Type B pancreatic cell (in vitro differentiated cells): ENCODE measurements at regions not wholly inside any gene's neighbourhood (a gene's known extent, or its start where the extent isn't known, plus 50 kb on each side); places are given as distances from the start of the nearest gene placed in this dataset.

Experiments
- DNase-seq: peaks from one replicate; pipeline ENCODE4 v3.0.0; 2021; ENCODE audit warnings: mixed read lengths; ENCODE audit not compliant: unreplicated experiment; ENCODE audit errors: extremely low spot score
- H3K27ac Mint-ChIP-seq: 2 replicates; pipeline ENCODE4 v1.8.0; 2021; ENCODE audit warnings: mild to moderate bottlenecking, mixed read lengths
- H3K27me3 Mint-ChIP-seq: 2 replicates; pipeline ENCODE4 v1.8.0; 2021; ENCODE audit warnings: mixed read lengths
- H3K36me3 Mint-ChIP-seq: 2 replicates; pipeline ENCODE4 v1.8.0; 2021; ENCODE audit warnings: mixed read lengths
- H3K4me1 Mint-ChIP-seq: one replicate; pipeline ENCODE4 v1.8.0; 2021; ENCODE audit warnings: mixed read lengths; ENCODE audit not compliant: unreplicated experiment
- H3K4me3 Mint-ChIP-seq: 2 replicates; pipeline ENCODE4 v1.8.0; 2021; ENCODE audit warnings: mild to moderate bottlenecking, mixed read lengths
- H3K9me3 Mint-ChIP-seq: 2 replicates; pipeline ENCODE4 v1.8.0; 2021; ENCODE audit warnings: mixed read lengths
- TF ChIP-seq, protein P1 (sequence below): fragments of 200-600 bp; sonication (generic); conservative IDR thresholded peaks from 2 replicates; pipeline ENCODE4 v1.5.0; 2021; ENCODE audit warnings: antibody characterized with exemption, mild to moderate bottlenecking

DNA sequence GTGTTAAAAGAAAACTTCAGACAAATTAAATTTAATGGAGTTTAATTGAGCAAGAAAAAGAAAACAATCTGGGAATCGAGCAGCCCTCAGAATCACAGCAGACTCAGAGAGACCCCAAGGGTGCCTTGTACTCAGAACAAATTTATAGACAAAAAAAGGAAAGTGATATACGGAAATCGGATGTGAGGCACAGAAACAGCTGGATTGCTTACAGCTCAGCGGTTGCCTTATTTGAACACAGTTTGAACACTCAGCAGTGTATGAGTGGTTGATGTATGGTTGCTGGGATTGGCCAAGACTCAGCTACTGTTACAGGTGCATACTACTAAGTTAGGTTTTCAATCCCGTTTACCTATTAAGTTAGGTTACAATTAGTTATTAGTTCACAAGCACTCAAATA is 103.8 kb upstream of the LYZL1 start:
- H3K4me1 Mint-ChIP-seq: no peaks in the 10 kb centered on the region
- H3K27ac Mint-ChIP-seq: no peak overlapping the region

DNA sequence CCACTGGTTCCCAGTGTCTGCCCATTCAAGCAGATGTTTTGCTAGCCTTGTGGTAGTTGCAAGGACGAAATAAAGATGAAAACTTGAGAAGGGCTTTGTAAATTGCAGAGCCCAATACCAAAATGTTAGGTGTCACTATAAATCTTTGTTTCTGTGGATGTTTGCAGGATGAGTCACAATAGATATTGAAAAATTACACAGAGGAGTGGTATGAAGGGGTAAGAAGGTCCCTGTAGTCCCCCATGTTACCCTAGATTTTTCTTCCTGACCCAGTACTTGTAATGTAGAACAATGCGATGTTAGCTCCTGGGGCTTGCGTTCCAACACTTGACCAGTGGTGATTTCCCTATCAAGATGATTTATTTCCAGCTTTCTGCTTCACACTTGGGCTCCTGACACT is 102.6 kb upstream of the LYZL1 start:
- Mint-ChIP-seq H3K27me3 (peaks cover 3% of the 10 kb centered on the region), H3K4me1 (no peaks in the 10 kb centered on the region), H3K4me3 (no peak overlapping the region), H3K9me3 (peaks cover 4% of the 10 kb centered on the region), H3K36me3 (no peaks in the 10 kb centered on the region), H3K27ac (no peak overlapping the region)
- TF ChIP-seq, protein P1, sequence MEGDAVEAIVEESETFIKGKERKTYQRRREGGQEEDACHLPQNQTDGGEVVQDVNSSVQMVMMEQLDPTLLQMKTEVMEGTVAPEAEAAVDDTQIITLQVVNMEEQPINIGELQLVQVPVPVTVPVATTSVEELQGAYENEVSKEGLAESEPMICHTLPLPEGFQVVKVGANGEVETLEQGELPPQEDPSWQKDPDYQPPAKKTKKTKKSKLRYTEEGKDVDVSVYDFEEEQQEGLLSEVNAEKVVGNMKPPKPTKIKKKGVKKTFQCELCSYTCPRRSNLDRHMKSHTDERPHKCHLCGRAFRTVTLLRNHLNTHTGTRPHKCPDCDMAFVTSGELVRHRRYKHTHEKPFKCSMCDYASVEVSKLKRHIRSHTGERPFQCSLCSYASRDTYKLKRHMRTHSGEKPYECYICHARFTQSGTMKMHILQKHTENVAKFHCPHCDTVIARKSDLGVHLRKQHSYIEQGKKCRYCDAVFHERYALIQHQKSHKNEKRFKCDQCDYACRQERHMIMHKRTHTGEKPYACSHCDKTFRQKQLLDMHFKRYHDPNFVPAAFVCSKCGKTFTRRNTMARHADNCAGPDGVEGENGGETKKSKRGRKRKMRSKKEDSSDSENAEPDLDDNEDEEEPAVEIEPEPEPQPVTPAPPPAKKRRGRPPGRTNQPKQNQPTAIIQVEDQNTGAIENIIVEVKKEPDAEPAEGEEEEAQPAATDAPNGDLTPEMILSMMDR: no peak
- DNase-seq: no peak

More for the DNA sequence above, 103.8 kb upstream of the LYZL1 start:
- TF ChIP-seq, protein P1: no peak
- no peak for DNase-seq
- no peak overlapping the region for H3K4me3 Mint-ChIP-seq
- H3K36me3 Mint-ChIP-seq: no peaks in the 10 kb centered on the region
- H3K9me3 Mint-ChIP-seq: no peaks in the 10 kb centered on the region
- H3K27me3 Mint-ChIP-seq: peaks cover 3% of the 10 kb centered on the region

DNA sequence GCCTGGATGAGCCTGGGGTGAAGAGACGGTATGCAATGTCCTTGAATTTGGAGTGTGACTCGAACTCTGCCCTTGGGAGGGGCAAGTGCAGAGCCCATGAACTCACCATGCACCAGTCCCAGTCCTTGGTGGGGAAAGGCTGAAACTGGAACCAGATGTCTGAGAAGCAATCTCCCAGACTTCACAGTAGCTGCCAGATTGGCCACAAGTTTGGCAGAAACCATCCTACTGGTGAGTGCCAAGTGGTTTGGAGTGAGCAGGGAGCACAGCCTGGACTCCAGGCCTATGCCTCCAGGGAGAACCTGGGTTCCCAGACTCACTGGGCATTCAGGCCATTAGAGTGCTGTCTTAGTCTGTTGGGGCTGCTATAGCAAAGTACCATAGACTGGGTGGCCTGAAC is 99.6 kb upstream of the LYZL1 start:
- no peak overlapping the region for H3K27ac Mint-ChIP-seq
- H3K9me3 Mint-ChIP-seq: peaks cover 5% of the 10 kb centered on the region
- H3K4me3 Mint-ChIP-seq: no peak overlapping the region
- no peak for DNase-seq
- H3K4me1 Mint-ChIP-seq: no peaks in the 10 kb centered on the region
- no peaks in the 10 kb centered on the region for H3K27me3 Mint-ChIP-seq
- no peaks in the 10 kb centered on the region for H3K36me3 Mint-ChIP-seq
- TF ChIP-seq, protein P1: no peak

DNA sequence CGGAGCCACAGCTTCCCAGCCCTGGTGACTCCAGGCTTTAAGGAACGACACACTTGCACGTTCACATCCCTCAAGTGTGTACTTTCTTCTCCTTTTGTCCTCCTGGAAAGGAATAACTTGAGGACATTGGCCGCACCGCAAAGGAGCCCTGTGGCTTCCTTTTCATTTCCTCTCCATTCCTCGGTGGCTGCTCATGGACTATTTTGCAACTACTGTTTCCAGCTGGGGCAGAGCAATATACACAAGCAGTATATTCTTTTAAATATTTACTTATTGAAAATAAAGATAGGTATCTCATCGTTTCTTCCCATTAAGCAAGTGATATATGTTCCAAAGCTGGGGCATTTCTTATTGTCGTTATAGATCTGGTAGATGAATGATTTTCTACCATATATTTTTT is 97.2 kb upstream of the LYZL1 start:
- TF ChIP-seq, protein P1: no peak
- Mint-ChIP-seq H3K27me3 (no peaks in the 10 kb centered on the region), H3K4me1 (no peaks in the 10 kb centered on the region), H3K27ac (no peak overlapping the region), H3K9me3 (peaks cover 15% of the 10 kb centered on the region), H3K36me3 (no peaks in the 10 kb centered on the region), H3K4me3 (no peak overlapping the region)
- no peak for DNase-seq

DNA sequence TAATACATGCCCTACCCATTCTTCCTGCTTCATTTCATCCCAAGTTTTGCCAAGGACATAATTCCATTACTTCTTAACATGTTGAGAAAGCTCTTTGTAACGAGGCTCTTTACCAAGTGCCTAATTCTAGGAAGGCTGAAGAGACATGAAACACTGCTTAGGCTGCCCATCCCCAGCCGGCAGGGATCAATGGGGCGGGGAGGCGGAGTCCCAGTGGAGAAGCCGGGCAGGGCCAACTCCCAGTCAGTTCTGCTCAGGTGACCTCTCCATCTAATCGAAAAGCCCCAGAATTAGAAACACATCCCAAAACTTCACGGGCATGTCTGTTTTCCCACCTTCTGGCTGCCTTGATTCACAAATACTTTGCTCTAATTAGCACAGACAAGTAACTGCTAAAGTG is 89.5 kb upstream of the LYZL1 start:
- no peak overlapping the region for H3K27ac Mint-ChIP-seq
- H3K36me3 Mint-ChIP-seq: no peaks in the 10 kb centered on the region
- H3K4me3 Mint-ChIP-seq: no peak overlapping the region
- no peak for DNase-seq
- H3K4me1 Mint-ChIP-seq: peaks cover 28% of the 10 kb centered on the region
- peaks cover 9% of the 10 kb centered on the region for H3K9me3 Mint-ChIP-seq
- H3K27me3 Mint-ChIP-seq: no peaks in the 10 kb centered on the region
- TF ChIP-seq, protein P1: no peak
